Activated naive CD4-positive, alpha-beta T cell treated with Interleukin-2 at 50 U/mL for 16 hours (primary cell): ENCODE measurements at regions not wholly inside any gene's neighbourhood (a gene's known extent, or its start where the extent isn't known, plus 50 kb on each side); places are given as distances from the start of the nearest gene placed in this dataset.

Source experiments
- DNase-seq: peaks from one replicate; pipeline ENCODE4 v3.0.0-alpha.2; 2020

DNA sequence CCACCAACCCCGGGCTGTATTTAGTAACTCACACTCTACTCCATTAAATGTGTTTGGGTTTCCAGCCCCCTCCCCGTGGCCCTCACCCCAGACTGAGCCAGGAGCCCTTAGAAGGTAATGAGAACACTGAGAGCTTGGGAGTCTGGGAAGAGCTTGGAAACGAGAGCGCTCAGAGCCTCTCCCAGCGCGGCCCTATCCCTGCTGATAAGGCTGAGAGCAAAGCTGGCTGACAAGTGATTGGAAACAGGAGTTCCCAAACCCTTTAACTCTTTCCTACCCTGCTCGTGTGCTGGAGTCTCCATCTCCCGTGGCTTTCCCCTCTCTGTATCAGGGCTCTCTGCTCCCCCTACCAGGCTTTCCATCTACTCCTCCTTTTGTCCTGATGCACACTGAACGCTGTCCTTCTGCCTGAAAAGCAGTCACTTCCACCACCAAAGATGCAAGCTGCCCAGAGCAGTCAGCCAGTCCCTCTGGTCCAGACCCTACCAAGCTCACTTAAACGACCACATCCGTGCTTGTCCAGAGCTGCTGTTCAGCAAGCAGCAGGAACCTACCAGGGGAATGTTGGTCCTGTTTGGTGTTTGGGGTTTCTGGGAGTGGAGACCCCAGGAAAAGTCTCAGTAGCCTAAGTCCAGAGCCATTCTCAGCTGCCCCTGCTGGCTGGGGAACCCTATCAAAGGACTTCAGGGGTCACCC lies 100.0 kb upstream of the PKDCC start:
- no peak for DNase-seq

DNA sequence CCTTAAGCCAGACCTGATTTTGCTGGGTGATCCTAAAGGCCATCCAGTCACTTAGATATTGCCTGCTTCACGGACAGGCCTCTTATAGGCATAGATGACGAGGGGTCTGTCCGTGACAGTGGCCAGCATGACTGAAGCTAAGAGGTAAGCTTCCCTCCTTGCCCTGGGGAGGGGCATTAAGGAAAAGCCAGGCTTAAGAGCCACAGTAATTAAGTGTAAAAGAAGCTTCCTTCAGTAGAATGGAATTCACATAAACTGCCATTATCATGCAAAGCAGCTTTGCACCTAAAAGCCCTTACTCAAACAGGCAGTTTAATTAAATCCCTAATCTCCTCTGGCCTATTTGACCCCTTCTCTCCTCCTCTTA lies 99.4 kb upstream of the PKDCC start:
- no peak for DNase-seq

DNA sequence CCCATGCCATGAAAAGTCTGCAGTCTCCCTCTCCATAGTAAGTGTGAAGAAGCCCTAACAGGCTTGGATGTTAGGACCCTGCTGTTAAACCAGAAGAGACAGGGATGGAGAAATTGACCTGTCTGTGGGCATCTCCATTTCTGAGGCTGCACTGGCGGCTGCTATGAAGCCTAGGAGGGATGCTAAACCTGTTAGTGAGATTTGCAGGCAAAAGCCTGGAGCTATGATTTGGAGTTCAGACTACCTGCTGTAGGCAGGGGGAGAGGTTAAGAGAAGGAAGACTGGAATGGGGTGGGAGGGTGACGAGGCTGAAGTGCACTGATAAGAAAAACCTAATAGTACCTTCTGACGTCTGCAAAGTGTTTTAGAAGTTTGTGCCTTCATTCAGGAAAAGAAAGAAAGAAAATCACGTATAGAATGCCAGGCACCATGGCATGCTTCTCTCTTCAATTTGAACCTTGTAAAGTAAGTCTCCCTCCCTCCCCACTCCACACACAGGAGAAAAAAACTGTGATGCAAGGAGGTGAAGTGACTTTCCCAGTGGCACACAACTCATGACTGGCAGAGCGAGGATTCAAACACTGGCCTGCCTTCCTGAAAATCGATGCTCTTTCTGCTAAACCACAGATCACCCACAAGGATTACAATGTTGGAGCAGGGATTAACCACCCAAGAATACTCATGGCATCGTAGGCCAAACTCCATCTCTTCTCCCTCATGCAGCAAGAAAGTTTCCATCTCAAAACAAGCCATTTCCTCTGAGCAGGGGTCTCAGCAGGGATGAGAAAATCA lies 98.5 kb upstream of the PKDCC start:
- no peak for DNase-seq

DNA sequence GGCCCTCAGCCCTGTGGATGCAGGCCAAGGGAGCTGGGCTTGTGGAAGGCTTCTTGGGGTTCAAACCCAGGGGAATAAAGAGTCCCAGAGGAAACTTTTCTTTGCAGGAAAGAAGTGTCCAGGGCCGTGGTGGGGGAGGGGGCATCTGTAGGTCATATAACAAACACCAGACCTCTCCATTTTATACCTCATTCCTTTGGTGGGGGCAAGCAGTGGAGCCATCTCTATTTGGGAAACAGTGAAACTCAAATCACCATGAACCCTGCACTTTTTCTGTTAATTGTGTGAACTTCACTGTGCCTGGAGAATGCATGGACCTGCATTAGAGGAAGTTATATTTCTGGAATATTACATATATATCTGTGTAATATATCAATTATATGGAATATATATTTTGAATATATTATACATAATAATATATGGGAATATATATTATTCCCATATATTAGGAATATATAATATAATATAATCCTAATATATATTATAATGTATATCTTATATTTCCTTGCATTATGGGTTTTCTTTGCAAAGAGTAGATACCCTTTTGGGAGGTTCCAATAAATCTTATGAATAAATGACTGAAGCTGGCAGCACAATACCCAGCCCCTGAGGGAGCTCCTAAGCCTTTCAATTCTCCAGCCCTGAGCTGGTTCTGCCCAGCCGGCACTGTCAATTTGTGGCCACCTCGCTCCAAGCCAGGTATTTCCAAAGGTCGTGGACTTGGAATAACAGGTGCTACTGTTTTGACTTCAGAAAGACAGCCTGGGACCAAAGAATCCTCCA lies 97.7 kb upstream of the PKDCC start:
- no peak for DNase-seq

DNA sequence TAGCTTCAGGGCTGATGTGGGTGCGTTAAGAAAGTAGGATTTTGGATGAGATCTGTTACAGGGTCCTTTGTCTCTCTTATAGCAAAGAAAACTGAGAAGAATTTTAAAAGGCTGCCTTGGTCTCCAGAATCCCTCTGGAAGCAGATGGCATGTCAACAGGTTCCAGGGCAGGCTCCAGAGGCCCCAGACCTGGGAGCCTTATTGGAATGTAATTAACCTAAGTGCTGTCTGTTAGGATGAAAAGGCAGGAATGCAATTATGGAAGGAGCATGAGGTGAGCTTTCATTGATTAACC lies 97.2 kb upstream of the PKDCC start:
- DNase-seq: no peak

DNA sequence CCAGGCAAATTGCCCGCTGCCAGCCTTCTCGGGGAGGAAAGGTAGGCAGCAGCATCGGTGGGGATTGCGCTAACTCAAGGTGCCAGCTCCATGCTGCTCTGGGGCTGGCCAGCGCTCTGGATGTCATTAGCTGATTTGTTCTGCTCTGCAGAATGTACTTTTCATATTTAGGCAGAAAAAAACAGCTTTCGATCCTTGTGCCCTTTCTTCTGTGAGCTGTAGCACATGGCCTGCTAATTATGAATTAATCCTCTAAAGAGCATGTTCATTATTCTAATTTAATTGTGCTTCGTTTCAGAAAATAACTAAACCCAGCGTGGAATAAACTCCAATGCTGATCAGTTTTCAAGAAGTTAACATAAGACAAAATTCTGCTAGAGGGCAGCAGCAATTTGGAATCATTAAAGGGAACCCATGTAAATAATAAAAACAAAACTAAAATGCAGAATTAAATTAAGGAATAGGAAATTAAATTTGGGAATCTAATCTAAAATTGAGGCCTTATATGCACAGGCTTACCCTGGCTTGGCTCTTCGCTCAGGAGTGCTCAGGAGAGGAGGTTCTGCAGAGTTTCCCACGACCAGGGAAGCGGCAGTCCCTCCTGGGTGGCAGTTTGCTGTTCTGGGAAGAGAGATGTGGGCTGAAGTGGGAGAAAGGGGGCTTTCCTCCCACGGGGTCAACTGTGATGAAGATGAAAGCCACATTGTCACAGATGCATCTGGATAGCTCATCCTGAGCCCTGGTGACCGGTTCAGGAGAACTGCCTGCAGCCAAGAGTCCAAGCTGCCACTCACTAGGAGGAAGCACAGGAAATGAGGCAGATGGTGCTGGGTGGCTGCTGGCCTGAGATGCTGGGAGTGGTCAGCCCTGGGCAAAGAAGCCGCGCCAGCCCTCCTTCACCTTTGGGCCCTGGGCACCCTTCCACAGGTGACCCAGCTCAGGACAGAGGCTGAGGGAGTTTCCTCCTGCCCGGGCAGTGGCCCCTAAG lies 93.2 kb upstream of the PKDCC start:
- no peak for DNase-seq

DNA sequence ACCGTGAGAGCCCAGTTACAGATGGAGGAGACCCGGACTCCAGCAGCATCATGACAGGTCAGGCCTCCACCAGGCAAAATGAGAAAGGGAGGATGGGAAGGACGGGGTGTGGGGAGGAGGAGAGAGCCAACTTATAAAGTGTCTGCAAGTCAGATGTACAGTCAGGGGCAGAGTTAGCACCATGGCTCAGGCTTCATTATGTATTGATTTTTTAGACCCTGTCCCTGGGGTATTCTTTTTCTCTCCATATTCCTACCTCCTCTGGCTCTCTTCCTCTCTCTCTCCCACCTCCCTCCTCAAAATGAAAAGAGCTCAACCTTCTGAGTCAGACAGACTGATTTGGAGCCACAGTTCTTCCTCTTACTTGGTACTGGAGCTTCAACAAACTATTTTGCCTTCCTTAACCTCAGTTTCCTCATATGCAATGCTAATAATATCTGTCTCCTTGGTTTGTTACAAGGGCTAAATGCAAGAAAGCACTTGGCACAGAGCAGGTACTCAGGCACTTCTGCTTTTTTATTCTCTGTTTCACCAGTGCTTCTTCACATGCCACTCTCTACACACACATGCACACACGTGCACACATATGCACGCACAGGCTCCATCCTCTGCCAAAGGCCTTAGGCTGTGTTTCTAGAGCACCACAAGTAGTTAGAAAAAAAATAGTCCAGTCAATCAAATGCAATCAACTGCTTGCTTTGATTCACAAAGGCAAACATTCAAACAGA lies 92.3 kb upstream of the PKDCC start:
- no peak for DNase-seq

DNA sequence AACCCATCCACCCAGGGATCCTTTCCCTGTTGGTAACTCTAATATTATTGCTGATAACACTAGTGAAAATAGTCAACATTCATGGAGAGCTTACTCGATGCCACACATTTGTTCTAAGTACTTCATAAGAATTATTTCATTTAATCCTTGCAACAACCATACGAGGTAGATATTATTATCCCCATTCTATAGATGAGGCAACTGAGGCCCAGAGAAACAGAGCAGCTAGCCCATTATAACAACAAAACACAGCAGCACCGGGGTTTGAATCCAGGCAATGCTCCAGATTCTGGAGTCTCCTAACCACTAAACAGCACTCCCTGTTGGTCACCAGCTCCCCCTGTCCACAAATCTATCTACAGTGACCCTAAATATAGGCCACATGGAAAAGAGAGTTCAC lies 90.4 kb upstream of the PKDCC start:
- DNase-seq: no peak

DNA sequence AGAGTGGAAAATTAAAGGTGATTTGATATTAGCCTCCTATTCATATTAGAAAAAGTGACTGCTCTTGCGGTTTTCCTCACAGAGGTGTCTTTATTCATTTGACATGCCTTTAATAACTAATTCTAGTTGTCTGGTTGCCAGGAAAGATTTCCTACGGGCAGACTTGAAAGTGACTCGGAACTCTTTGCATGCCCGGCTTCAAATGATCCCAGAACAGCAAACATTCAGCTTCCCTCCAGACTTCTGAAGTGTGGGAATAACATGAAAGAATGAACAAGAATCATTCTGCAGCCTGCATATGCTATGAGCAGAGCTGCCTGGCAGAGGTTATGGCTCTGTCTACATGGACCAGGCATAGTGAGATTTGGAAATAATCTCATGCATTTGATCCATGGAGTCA lies 89.6 kb upstream of the PKDCC start:
- DNase-seq: no peak

DNA sequence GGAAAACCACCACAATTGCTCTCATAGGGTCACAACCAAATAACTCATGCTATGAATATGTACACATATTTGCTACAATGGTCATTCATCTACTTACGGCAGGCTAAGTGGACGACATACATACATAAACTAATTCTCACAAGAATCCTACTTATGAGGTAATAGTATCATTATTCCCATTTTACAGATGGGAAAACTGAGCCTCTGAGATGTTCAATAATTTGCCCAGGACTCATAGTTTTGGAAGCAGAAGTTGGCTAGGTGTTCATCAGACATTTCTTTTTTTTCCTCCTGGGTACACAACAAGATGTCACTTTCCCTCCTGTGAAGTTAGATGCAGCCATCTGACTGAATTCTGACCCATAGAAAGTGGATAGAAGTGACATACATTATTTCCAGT lies 89.0 kb upstream of the PKDCC start:
- DNase-seq: no peak

DNA sequence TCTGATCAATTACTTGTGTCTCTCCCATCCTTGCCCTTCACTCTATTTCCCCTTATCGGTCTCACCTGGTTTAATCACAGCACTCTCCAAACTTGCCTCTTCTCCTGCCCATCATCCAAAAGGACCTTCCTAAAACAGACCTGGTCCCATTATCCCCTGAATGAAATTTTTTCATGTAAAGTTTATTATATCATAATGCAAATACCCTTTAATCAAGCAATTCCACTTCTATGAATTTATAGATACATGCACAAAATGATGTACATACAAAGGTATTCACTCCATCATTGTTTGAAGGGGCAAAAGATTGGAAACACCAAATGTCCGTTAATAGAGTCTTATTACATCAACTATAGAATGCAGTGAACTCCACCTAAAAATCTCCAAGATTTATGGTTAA lies 88.1 kb upstream of the PKDCC start:
- DNase-seq: no peak

DNA sequence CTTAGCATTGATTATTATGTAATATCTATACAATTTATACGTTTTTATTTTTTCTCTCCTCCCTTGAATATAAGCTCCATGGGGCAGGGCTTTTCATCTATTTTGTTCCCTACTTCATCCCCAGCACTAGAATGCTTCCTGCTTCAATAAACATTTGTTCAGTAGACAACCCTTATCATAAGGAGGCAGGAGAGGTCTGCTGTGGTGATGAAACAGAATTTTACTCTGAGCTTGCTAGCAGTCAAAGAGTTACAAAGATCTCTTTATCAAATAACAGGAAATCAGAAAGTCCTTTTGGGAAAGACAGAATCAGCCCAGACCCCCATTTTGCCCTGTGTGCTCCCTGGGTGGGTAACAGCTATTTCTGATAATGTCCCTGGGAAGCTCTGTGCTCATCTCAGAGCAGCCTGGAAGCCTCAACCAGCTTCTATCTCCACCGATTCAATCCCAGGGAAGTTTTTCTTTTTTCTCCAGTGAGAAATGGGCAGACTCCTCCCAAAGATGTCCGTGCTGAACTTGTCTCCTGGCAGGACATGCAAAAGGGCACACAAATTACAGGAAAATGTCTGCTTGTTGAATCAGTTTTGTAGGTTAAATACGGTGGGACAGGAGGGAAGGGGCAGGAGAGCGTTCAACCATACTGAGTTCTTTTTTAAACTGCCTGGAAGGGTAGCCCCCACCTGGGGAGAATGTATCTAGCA lies 84.7 kb upstream of the PKDCC start:
- no peak for DNase-seq

DNA sequence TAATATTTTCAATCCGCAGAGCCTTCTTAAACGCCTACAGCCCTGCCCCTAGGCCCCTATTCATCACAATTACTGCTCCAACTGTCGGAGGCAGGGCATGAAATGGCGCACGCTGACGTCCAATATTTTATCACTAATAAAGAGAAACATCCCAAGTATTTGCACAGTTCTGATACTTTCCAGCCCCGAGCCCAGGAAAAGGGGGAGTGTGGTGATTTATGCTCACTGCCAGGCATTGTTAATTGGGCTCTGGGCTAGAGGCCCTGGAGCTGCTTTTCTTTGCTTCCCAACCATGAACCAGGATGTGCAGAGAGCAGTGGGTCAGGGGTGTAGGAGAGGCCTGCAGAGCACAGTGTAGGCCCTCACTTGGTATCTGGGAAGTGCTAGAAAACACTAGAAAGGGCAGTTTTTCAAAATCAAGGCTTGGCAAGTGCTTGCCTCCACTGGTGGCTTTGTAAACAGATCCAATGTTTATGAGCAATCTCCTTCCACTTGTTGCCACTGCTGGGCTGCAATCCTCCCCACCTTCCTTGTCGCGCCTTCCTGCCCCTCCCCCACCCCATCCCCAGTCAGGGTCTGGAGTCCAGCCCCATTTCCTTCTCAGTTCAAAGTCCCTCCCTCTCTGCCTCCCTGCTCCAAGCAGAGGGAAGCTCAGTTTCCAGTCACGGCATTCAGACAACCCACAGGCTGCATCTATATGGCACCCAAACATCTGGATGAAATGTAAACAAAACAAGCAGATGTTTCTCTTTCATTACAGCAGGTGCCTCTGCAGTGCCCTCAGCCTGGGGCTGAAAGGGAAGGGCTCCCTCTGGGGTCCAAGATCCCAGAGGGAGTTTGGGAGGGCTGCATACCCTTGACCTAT lies 83.9 kb upstream of the PKDCC start:
- DNase-seq: no peak

DNA sequence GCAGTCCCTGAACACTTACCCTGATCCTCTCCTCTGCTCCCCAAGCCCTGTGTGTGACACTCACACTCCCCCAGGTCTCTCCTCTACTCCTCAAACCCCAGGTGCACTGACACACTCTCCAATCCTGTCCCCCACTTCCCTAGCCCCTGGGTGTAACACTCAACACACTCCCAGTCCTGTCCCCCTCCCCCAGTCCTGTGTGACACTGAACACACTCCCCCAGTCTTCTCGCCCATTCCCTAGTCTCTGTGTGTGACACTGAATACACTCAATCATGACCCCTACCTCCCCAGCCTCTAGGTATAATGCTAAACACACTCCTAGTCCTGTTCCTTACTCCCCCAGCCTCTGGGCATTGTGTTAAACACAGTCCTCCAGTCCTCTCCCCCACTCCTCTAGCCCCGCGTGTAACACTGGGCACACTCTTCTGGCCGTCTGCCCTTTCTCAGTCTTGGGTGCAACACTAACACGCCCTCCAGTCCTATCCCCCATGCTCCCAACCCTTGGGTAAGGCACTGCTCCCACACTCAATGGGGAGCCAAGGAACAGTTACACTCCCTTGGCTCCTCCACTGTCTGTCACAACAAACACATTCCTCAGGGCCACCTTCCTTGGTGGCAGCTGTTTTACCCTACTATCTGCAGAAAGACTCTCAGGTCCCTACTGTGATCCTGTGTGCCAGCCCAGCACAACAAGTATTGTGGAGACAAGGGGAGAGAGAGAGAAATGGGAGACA lies 82.5 kb upstream of the PKDCC start:
- DNase-seq: no peak

DNA sequence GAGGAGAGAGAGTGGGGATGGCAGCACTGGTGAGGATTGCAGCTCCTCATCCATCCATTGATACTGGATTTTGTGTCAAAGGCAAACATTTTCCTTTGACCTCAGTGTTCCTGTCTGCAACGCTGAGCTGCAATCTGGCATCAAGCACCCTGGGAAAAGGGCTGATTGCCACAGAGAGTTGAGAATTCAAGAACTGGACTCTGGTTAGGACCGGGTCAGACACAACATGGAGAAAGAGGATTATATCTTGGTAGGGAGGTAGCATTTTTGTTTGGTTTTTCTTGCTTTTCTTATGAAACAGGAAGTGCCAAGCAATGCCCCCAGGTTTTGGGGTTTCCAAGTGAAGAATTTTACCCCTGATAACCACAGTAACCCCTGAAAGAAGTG lies 81.9 kb upstream of the PKDCC start:
- DNase-seq: no peak

DNA sequence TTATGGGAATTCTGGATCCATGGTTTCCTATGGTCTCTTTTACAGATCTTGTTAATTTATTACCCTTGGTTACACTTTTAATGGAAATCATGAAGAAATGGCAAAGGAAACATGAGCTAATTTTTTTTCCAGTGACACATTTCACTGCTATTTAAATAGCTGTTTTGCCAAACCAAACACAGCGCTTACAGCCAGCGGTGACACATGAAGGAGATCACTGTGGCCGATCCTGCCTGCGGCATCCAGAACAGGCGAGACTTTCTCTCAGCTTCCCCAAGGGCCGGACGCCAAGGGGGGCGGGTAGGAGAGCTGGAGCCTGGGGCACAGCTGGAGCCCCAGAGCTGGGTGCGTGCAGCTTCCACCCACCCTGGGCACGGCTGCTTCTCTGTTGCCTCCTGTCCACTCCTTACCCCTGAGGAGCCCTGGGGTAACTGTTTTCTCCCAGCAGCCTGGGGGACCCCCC lies 81.4 kb upstream of the PKDCC start:
- no peak for DNase-seq

DNA sequence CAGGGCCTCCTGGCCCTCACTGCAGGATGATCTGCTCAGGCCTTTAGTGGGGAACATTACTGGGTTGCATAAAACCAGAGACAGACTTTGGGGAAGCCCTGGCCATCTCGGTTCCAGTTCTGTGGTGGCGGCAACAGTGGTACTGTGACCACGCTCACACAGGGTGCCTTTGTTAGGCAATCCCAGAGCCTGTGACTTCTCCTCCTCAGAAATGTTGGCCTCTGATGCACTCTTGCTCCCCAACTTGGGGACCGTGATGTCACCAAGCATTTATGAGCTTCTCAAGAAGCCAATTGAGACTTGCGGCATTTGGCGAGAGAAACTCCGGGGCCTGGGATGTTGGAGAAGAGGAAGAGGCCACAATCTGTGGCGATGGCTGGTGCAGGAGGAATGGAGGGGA lies 80.9 kb upstream of the PKDCC start:
- DNase-seq: no peak

DNA sequence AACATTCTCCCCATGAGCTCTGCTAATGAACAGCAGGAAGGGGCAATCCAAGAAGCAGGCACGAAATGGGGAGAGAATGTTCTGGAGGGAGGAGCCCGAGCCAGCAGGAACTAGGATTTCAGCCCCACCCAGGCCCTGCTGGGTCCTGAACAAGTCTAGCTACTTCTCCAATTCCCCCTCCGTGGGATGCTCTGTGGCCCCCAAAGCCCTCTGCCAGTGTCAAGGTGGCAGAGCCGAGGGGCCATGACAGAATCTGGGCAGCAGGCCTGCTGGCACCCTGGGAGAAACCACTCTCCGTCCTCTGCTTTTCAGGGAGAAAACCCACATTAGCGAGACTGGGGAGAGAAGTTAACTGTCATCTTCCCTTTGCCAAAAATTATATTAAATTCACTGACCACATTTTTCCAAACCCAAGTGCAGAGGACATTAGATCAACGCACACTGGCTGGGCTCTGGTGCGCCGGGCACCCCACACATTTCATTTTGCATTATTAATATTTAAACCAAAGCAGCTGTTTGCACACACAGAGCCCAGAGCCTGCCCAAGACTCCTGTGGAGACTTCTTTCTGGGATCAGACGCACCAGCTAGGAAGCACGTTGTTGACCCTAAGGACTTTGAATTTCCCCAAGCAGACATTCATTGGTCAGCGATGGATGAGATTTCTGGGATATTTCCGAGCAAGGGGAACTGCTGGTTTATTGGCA lies 80.2 kb upstream of the PKDCC start:
- DNase-seq: no peak

DNA sequence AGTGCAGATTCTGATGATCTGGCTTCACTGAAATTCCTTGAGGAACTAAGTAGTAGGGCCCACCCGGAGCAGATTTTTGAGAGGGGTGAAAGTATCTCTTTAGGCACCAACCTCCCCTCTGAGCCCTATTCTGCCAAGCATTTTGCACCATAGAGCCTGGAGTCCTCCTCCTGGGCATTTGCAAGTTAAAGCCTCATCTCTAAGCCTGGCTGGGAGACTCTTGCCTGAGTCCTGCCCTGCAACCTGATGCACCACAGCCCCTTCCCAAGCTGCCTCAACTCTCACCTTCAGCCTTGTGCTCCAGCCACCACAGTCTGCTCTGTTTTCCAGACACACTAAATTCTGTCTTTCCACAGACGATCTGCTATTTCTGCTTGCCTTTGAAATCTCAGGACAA lies 79.6 kb upstream of the PKDCC start:
- no peak for DNase-seq
